GM21367 (cell line): ENCODE measurements at regions not wholly inside any gene's neighbourhood (a gene's known extent, or its start where the extent isn't known, plus 50 kb on each side); places are given as distances from the start of the nearest gene placed in this dataset.

Experiments
- ATAC-seq: cut with Tn5 transposase; IDR thresholded peaks from one replicate; pipeline ENCODE4 v1.9.1; 2021; ENCODE audit not compliant: unreplicated experiment

DNA sequence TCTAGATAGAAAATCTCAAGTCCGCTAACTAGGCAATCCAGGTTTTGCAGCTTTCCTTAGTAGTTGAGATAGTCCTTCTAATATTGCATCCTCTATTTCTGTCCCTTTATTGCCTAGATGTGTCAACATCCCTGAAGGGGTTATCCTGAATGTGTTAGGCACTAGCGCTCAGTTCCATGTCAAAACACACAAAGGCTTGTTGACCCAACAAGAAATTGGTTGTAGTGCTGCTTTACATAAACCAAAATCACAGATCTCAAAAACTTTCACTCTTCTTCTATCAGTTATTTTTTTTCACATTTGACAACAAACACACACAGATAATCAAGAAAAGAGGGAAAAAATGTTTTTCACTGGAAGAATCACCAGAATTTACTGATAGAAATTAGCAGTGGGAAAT, 51.4 kb upstream of the SOX2 start:
- no peak for ATAC-seq

DNA sequence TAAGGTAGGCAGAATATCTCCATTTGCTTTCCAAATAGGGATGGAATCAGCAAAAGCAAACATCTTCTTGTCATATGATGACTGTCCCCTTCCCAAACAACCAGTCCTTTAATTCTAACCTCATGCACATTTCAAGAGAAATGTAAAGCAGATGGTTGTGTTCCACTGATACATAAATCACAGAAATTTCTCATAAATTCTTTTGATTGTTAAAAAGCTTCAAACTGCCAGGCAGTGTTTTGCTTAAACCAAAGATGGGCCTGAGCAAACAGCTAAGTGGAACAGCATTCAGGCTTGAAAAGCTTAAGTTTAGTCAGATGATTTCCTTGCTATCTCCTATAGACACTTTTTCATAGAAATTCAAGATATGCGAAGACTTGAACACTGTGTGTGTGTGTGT, 74.3 kb upstream of the SOX2 start:
- no peak for ATAC-seq

DNA sequence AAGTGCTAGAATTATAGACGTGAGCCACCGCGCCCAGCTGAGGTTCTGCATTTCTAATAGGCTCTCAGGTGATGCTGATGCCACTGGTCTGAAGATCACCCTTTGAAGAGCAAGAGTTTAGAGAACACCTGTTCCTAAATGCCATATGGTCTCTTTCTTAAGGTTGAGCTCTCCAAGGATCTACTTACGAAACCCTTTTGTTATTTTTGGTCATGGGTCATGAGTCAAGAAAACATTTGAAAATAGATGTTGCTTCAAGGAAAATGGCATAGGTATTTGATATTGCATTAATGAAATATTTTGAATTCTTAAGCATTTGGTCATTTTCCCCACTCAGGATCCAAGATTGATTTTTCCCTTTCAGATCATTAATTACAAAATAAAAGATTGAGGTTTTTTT, 74.7 kb upstream of the SOX2 start:
- no peak for ATAC-seq

DNA sequence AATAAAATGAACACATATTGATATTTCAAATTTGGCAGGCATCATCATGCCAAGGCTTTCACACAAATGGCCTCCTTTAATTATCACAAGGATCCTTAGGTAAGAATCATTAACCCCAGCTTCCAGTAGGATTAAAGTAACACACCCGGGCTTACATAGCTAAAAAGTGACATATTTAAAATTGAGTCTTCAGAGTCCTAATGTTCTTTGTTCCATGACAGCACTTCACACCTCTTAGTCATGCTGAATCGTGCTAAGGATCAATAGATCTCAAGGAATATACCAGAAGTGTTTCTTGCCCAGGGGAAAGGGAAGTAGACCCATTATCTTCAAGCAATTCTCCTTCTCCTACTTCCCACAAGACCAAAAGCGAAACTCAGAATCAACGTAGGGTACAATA, 76.6 kb upstream of the SOX2 start:
- no peak for ATAC-seq

DNA sequence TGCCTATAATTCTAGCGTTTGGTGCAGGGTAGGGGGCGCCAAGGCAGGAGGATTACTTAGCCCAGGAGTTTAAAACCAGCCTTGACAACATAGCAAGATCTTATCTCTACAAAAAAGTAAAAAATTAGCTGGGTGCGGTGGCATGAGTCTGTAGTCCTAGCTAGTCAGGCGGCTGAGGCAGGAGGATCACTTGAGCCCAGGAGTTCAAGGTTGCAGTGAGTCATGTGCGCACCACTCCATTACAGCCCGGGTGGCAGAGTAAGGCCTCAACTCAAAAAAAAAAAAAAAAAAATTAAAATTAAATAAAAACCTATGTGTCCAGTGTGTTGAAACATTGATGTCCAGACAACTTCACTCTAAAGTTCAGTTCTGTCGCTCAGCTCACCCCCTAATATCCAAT, 78.2 kb upstream of the SOX2 start:
- ATAC-seq, result no peak

DNA sequence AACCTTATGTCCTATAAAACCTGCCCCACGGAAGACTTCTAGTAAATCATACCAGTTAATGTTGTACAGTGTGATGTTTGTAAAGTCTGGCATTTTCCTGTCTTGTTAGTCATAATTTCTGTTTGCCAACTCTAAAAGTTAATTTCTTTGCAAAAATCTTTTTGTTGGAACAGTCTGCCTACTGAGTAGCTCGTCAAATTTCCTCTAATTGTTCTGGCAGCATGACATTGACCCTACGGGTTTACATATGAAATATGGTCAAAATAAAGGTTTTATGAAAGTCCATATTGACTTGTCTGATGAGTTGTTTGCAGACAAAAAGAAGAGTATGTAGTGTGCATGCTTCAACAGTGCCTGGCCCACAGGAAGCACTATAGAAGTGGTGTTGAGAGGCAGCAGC, 79.8 kb upstream of the SOX2 start:
- no peak for ATAC-seq

DNA sequence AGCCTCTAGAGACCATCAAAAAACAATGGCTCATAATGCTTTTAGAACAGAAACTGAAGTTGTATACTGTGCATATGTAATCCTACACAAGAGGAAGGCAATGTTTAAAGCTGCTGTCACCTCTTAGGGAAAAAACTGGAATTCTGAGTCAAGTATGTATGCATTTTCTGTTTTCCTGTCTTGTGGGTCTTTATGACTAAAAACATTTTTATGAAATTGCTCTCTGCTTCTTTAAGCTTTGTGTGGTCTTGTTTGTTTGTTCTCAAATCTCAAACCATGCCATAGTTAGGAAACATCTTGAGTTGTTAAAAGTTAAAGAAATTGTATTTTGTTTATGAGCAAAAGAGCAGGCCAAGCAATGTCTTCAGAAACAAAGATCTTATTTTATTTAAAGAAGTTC, 80.9 kb upstream of the SOX2 start:
- ATAC-seq, result no peak

DNA sequence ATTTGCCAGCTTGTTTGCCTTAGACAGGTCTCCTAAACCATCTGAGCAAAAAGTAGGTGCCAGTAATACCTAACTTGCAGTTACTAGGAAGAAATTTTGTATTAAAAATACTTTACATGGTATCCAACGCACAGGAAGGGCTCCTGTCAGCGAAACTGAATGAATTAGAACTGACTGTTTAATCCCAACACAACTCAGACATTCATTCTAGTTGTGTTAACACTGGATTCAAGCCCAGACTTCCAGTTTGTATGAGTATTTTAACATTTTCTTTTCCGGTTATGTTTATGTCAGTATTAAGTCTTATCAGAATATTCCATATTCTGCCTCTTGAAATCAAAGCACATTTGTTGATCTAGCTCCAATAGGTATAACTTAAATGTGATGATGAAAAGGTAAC, 82.0 kb upstream of the SOX2 start:
- no peak for ATAC-seq

DNA sequence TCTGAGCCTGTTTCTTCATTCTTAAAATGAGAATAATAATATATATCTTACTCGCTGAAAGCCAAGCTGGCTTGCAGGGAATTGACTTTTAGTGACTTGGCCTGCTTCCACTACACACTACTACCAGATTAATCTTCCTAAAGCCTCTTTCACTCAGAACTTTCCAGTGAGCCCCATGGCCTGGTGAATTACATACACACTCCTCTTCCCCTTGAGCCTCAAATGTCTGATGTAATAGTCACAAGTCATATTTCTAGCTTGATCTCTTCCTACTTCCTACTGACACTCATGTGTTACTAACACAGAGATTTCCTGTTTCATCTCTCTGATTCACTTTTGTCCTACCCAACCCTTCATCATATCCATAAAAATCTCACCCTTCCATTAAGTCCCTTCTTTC, 82.7 kb upstream of the SOX2 start:
- ATAC-seq, result no peak

DNA sequence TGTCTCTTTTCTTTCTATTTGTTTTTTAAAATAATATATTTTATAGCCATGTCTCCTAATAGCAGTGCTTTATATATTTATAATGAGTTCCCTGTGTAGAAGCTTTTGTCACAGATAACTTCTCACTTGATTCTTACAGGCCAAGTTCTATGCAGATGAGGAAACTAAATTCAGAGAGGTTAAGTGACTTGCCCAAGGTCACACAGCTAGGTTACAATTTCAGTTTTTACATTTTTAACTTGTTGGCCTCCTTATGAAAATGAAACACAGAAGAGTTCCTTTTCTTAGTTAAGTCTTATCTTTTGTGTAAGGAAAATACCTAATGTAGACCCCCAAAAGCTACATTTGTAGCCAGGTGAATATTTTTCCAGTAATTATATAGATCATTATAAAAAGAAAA, 83.3 kb upstream of the SOX2 start:
- no peak for ATAC-seq

DNA sequence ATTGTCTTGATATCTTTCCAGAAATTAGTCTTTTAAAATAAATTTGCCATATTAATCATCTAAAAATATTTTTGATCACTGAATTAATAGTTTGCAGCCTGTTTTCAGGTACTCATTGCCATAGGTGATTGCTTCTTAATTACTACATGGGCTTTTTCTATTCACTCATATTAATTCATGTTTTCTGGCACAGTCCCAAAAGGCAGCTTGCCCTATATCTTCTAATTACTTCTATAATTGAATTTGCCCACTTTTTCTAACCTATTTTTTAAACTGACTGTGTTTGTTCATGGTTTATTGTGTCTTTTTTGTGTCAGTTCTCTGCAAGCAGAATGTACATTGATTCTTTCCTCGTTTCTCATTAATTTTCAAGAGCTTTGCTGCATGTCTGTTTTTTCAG, 85.7 kb upstream of the SOX2 start:
- no peak for ATAC-seq

DNA sequence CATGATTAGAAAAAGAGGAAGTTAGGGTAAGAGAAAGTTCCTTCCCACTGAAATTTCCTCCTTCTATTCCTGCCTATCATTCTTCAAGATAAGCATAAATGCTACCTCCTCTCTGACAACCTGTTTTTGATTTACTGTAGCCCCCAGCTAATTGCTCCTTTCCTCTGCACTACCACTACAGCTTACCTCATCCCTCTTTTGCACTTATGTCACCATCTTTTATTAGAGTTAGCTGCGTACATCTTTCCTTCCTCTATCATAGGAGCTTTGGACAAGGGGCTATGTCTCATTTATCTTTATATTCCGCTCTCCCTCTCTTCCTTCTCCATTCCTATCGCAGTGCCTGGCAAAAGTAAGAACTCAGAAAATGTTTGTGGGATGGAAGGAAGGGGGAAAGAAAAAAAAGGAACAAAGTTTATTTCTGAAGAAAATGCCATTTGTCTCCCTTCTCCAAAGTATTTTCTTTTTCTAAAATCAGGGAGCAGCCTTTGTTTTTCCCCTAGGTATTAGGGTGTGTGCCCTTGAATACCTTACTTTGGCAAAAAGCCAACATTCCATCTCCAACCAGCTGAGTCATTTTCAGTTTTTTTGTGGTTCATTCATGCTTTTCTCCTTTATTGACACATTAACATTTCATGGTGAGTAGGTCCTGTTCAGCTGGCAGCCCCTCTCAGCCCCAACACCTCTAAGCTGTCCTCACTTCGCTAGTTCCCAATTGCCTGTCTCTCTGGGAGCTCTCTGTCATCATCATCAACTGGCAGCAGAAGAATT, 87.6 kb upstream of the SOX2 start:
- no peak for ATAC-seq

DNA sequence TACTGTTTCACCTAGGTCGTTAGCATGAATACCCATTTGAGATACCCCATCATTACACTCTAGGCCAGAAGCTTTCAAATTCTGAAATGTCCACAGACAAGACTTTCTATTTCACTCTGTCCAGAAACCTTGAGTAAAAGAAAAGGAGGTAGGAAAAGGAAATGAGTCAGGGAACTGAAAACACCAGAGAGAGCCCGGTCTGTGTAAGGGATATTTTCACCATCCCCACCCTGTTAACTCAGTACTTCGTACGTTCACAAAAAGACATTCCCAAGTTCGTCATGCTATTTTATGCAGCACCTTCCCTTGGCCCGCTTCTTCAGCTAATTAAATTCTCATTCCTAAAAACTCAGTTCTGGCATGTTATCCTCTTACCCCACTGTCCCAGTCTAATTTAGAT, 89.4 kb upstream of the SOX2 start:
- no peak for ATAC-seq

DNA sequence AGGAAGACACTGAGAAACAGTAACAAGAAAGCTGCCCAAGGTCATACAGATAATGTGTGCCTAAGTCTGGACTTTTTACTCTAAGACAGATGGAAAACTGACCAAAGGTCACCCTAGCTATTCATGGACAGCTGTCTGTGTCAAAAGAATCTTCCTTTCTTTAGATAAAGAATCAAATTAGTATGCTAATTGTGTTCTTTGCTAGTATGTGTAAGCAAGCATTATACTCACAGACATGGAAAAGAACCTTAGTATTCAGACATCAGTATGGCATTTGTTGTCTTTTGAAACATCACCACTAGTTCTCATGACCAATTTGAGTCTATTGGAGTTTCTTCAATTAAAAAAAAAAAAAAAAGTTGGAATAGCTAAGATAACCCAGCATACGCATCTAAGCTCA, 91.8 kb upstream of the SOX2 start:
- ATAC-seq, result no peak

DNA sequence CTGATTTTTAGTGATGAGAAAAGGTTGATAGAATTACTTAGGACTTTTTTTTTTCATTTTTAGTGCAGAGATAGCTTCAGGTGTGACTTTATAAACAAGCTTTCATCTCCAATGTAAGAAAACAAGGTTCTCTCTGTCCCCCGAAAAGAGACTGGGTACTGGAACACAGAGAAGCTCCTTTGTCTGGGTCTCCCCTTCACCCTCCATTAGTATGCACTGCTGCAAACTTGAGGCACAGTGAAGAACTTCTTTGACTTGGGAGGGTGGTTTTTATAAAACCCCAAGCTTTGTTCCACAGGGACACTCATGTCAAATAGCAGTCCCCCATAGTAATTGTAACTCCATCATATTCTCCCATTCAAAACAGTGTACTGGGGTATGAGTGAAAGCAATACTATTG, 93.5 kb upstream of the SOX2 start:
- ATAC-seq, result no peak

DNA sequence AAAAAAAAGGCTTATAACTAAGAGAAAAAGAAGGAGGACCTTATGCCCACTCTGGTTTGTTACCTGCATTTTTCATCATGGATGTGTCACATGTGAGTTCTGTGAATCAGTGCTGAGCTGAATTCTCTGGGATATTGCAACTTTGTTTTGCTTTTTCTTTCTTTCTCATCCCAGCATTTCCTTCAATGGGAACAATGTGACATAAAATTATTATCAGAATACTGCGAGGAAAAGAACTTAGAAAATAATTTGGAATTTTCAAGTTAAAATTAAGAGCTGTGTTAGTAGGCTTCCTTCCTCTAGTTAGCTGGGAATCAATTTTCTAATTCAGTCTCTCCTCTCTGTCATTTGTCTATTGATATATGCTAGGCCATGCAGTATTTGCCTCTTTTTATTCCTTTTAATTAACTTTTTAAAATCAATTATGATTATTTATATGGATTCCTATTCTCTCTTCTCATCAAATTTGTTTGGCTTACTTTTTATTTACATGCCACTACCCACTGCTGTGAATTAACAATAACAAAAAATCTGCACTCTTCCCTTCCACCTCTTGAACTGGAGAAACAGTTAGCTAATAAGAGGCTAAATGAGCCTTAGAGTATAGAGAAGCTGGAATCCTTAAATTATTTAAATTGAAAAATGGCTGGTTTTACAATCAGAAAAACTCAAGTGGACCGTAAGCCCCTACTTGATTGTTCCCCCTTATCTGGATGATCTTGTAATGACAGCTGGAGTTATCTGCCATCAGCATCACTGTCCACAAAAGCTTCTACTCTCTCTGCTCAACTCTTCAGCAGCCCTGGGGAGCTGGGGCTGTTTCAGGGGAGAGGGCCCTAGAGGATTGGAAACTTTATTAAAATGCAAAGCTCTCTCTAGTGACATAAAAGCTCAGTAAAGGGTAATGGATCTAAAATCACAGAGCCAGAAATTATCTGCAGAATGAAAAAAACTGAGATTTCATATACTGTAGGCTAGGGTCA, 95.3 kb upstream of the SOX2 start:
- ATAC-seq, result no peak

DNA sequence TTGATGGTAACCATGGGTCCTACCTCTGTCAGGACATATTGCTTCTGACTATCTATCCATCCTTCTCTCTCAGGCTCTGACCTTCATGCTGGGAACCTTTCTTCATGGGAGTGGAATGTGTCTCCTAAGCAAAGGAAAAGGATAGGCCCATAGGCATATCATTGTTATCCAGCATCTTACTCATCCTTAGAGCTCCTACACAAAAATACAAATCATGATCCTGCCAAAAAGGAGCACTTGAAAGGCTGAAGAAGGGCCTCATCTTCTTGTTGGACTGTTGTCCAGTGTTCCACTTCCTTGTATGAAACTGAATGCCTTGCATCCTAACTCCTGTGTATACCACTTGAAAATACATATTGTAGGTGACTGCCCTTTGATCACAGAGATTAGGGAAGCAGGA, 96.1 kb upstream of the SOX2 start:
- ATAC-seq, result no peak

DNA sequence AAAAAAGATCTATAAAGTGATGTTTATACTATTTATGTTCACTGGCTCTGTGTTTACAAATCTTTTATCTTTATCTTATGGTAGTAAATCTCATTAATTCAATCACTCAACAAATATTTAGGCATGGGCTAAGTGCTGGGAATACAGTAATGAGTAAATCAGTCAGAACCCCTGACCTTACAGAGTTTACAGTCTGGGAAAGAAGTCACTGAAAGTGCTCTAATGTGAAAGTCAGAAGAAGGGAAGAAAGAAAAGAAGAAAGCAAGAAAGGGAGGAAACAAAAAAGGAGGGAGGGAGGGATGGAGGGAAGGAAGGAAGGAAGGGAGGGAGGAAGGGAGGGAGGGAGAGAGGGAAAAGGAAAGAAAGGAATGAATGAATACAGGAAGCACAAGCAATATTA, 96.8 kb upstream of the SOX2 start:
- ATAC-seq, result no peak

DNA sequence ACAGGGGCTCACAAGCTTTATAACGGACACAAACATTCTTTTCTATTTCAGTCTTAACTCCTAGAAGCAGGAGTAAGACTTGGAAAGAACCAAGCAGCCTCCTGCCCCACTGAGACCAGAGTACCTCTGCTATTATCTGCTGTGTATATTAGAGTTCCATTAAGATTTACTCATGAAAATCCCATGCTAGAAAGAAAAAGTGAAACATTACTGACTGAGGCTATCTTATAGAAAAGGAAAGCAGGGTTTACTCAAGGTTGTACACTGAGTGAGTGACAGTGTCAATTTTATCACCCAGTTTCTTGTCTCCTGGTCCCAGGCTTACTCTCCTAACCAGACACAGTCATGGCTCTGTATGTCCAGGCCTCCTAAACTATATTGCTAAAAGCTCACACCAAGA, 97.9 kb upstream of the SOX2 start:
- no peak for ATAC-seq

DNA sequence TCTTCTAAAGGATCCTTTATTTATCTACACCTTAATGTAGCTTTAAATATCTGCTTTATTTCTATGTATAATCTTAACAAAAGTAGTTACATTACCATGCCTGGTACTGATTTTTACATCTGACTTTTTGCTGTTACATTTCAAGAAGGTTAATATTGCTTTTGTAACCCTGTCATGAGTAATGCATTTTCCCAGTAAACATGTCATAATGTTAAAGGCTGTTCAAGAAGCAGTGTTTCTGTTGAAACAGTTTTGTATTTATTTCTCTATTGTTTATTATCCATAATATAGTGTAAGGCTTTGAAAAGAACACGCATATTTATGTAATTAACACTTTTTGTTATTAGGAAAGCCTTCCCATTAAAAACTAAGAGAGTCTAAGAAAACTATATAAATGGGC, 98.5 kb upstream of the SOX2 start:
- ATAC-seq, result no peak

DNA sequence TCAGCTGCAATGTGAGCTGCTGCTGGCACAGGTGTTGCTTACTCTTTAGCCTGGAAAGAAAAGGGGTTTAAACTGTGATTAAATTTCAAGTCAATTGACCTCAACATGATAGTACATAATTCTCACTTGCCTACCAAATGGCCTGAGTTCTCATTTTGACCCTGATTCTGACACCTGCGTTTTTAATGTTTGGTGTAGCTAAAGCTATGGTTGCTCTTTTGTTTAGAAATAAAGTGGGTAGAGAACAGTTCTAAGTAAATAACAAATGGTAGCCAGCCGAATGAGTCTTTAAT, 100.8 kb upstream of the SOX2 start:
- no peak for ATAC-seq

DNA sequence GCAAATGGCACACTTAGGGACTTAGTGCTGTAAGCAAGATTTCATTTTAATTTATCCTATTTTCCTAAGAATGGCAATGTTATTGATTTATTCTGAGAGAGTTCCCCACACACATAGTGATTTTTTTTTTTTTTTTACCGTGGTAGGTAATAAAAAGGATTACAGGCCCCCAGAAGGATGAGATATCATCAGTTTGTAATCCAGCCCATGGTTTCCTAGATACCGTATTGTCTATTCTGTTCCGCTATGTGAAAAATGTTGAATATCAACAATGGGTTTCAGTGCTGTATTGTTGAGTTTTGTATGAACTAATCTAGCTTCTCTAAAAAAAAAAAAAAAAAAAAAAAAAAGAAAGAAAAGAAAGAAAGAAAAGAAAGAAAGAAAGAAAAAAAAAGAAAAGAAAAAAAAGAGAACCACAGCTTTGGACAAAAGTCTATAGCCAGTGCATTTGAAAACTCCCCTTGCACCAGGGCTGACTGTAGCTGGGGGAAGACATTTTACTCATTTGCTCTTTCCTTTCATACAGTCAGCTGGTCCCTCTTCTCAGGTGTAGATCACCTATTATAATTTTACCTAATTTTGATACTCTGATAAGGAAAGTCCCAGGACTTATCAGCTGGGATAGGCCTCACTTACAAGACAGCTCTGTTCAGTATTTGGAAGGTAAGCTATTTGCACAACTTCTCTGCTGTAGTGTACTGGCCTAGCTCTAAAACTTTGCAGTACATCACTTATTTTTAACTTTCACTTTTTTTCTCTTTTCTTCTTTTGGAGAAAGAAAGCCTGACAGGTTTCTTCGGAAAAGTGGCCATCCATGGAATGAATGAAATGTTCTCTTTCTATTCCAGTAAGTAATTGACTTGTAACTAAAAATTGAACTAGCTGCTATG, 101.4 kb upstream of the SOX2 start:
- ATAC-seq, result no peak
